ENCODE measurements at regions not wholly inside any gene's neighbourhood (a gene's known extent, or its start where the extent isn't known, plus 50 kb on each side); places are given as distances from the start of the nearest gene placed in this dataset.

DNA sequence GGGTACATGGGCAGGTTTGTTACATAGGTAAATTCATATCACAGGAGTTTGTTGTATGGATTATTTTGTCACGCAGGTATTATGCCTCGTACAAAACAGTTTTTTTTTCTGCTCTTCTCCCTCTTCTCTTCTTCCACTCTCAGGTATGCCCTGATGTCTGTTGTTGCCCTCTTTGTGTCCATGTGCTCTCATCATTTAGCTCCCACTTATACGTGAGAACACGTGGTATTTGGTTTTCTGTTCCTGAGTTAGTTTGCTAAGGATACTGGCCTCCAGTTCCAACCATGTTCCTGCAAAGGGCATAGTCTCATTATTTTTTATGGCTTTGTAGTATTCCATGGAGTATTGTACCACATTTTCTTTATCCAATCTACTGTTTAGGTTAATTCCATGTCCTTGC, 65.7 kb downstream of the UNC5CL start:
- ChIA-PET CTCF (interaction anchor here (1.6 kb wide), 1 partner anchor 21 kb away, joined by 3 read pairs; no protein-coding TSS in a partner anchor), POLR2A (no interaction called here)
- no peaks in the 10 kb centered on the region for H3K36me3 Mint-ChIP-seq (ENCODE audit: low read depth)
- no peak overlapping the region for H3K4me3 Mint-ChIP-seq
- H3K27me3 Mint-ChIP-seq: peaks cover 62% of the 10 kb centered on the region
- no peak for DNase-seq
- peaks cover 8% of the 10 kb centered on the region for H3K9me3 Mint-ChIP-seq
- no peaks in the 10 kb centered on the region for H3K4me1 Mint-ChIP-seq
- no peak overlapping the region for H3K27ac Mint-ChIP-seq

DNA sequence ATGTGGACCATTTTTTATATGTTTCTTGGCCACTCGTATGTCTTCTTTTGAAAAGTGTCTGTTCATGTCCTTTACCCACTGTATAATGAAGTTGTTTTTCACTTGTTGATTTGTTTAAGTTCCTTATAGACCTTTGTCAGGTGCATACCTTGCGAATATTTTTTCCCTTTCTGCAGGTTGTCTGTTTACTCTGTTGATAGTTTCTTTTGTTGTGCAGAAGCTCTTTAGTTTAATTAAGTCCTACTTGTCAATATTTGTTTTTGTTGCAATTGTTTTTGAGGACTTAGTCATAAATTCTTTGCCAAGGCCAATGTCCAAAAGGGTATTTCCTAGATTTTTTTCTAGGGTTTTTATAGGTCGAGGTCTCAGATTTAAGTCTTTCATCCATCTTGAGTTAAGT, 66.2 kb downstream of the UNC5CL start:
- no peak for DNase-seq
- Mint-ChIP-seq H3K4me3 (no peak overlapping the region), H3K27me3 (peaks cover 57% of the 10 kb centered on the region), H3K4me1 (no peaks in the 10 kb centered on the region), H3K36me3 (ENCODE audit: low read depth) (no peaks in the 10 kb centered on the region), H3K9me3 (peaks cover 8% of the 10 kb centered on the region), H3K27ac (no peak overlapping the region)
- ChIA-PET CTCF (interaction anchor here (1.6 kb wide), 1 partner anchor 21 kb away, joined by 3 read pairs; no protein-coding TSS in a partner anchor), POLR2A (no interaction called here)

DNA sequence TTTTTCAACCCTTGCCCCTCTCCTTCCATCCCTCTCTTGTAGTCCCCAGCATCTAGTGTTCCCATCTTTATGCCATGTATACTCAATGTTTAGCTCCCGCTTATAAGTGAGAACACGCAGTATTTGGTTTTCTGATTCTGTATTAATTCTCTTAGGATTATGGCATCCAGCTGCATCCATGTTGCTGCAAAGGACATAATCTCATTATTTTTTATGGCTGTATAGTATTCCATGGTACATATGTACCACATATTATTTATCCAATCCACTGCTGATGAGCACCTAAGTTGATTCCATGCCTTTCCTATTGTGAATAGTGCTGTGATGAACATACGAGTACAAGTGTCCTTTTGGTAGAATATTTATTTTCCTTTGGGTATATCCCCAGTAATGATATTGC, 66.8 kb downstream of the UNC5CL start:
- Mint-ChIP-seq H3K27me3 (peaks cover 50% of the 10 kb centered on the region), H3K4me3 (no peak overlapping the region), H3K36me3 (ENCODE audit: low read depth) (no peaks in the 10 kb centered on the region), H3K9me3 (peaks cover 8% of the 10 kb centered on the region), H3K4me1 (no peaks in the 10 kb centered on the region), H3K27ac (no peak overlapping the region)
- CTCF ChIA-PET: interaction anchor here (1.0 to 1.6 kb wide), 2 partner anchors 22 to 55 kb away, joined by 3 to 4 read pairs; no protein-coding TSS in a partner anchor
- POLR2A ChIA-PET: no interaction called here
- DNase-seq: no peak

DNA sequence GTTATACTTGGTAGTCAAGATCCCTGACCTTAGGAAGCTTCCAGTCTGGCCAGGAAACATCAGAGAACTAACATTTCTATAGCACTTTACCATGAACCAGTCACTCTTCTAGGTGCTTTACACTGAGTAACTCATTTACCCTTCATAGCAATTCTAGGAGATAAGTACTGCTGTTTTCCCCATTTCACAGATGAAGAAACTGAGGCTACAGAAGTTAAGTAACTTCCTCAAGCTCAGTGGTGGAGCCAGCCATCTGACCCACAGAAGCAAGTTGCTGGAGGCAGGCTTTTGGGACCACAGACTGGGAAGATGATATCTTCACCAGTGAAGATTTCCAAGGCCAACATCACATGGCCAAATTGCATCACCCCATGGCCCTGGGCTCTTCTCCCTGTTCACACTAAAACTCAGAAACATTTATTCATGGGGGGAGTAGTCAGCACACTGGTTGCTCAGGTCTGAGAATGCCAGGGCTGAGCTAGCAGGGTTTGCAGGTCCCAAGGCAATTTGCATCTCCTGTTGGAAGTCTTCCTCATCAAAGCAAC, 70.3 kb downstream of the UNC5CL start:
- ChIA-PET CTCF (interaction anchor here (1.1 kb wide), 1 partner anchor 25 kb away, joined by 3 read pairs; no protein-coding TSS in a partner anchor), POLR2A (no interaction called here)
- Mint-ChIP-seq H3K27ac (no peak overlapping the region), H3K36me3 (ENCODE audit: low read depth) (no peaks in the 10 kb centered on the region), H3K4me3 (no peak overlapping the region), H3K9me3 (peaks cover 8% of the 10 kb centered on the region), H3K4me1 (no peaks in the 10 kb centered on the region), H3K27me3 (peaks cover 17% of the 10 kb centered on the region)
- DNase-seq: no peak

DNA sequence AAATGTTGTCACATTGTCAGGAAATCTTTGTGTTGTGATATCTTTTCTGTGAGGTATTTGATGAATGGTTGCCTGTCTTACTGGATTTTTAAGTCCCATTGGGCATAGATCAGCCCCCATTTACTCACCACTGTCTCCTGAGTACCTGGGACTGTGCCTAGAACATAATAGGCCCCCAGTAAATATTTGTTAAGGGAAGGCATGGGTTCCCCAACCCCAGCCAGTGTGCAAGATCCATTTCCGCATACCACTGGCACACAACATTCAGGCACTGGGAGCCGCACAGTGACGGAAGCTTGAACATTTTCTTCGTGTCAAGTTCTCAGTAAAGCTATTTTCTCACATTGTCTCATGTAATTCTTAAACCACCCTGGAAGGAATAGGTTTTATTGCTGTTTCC, 72.2 kb downstream of the UNC5CL start:
- Mint-ChIP-seq H3K27me3 (peaks cover 8% of the 10 kb centered on the region), H3K9me3 (no peaks in the 10 kb centered on the region), H3K4me3 (no peak overlapping the region), H3K4me1 (peaks cover 12% of the 10 kb centered on the region), H3K36me3 (ENCODE audit: low read depth) (no peaks in the 10 kb centered on the region), H3K27ac (no peak overlapping the region)
- CTCF ChIA-PET: no interaction called here
- no peak for DNase-seq
- POLR2A ChIA-PET: no interaction called here

DNA sequence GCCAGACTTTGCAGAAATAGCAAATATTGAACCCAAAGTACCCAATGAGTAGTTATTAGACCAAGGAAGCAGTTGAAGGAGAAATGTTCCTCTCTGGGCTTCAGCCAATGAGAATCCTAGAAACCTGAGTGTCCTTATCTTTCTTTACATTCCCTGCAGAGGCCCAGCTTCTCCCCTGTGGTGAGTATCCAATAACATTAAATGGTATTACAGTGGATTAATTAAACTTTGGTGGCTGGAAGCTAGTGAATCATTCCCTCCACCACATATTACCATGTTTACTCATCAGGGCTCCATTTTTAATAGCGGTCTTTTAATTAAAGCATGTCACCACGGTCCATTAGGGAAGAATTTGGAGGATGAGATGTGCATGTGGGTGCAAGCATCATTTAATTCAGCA, 74.0 kb downstream of the UNC5CL start:
- Mint-ChIP-seq H3K36me3 (ENCODE audit: low read depth) (no peaks in the 10 kb centered on the region), H3K4me3 (no peak overlapping the region), H3K27me3 (peaks cover 3% of the 10 kb centered on the region), H3K27ac (no peak overlapping the region), H3K4me1 (peaks cover 23% of the 10 kb centered on the region), H3K9me3 (no peaks in the 10 kb centered on the region)
- ChIA-PET CTCF (no interaction called here), POLR2A (no interaction called here)
- no peak for DNase-seq

DNA sequence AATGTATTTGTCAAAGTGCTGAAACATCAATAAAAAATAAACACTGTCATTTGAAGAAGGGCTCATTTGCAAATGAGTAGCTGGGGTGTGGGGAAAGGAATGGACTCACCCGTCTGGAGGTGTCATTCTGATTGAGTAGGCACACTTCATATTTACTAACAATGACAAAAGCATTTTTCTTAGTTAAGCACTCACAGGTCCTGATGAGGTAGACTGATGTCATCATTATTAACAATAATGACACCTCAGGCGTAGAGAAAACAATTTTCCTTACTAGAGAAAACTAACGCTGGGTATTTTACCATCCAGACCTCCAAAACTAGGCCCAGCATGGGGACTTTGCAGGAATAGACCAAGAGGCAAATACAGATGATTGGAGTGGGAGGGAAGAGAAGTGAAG, 76.0 kb downstream of the UNC5CL start:
- H3K36me3 Mint-ChIP-seq (ENCODE audit: low read depth): no peaks in the 10 kb centered on the region
- no peaks in the 10 kb centered on the region for H3K27me3 Mint-ChIP-seq
- H3K4me3 Mint-ChIP-seq: no peak overlapping the region
- no peak for DNase-seq
- H3K9me3 Mint-ChIP-seq: no peaks in the 10 kb centered on the region
- CTCF ChIA-PET: interaction anchor here (1.0 kb wide), 1 partner anchor 65 kb away, joined by 4 read pairs; no protein-coding TSS in a partner anchor
- H3K27ac Mint-ChIP-seq: peak overlapping the region; percentile 7
- peaks cover 23% of the 10 kb centered on the region for H3K4me1 Mint-ChIP-seq
- POLR2A ChIA-PET: no interaction called here

DNA sequence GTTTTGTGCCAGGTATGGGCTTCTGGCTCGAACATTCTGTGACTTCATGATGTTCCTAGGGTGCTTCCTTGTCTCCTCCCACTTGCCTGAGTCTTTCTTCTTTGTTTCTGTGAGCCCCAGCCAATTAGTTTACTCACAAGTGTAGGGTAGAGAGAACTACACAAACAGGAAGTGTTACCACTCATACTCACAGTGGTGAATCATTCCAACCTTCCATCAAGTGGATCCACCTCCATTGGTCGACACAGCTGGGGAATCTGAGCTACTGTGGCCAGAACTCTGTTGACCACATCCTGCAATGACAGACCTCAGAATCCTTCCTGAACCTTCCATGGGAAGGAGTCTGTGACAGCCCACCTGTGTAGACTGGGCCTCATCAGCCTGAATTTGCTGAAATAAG, 76.8 kb downstream of the UNC5CL start:
- CTCF ChIA-PET: interaction anchor here (1.0 kb wide), 1 partner anchor 66 kb away, joined by 4 read pairs; no protein-coding TSS in a partner anchor
- no peak overlapping the region for H3K4me3 Mint-ChIP-seq

DNA sequence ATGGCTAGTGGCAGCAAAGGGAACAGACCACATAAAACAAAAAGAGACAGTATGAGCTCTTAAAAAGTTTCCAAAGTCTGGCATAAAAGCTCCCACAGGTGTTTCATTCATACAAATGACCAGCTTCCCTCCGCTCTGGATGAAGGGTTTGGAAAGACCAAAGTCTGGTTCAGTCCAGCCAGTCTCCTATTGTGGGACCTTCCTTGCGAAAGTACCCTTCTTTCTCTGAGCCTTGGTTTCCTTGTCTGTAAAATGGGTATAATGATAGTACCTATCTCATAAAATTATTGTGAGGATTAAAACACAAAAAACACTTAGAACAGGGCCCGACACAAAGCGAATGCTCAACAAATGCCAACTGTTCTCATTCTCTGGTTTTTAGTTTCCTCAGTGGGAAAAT, 77.2 kb downstream of the UNC5CL start:
- no peak for DNase-seq
- H3K36me3 Mint-ChIP-seq (ENCODE audit: low read depth): no peaks in the 10 kb centered on the region
- H3K9me3 Mint-ChIP-seq: no peaks in the 10 kb centered on the region
- H3K27ac Mint-ChIP-seq: peak overlapping the region; percentile 73
- ChIA-PET CTCF (interaction anchor here (1.4 to 1.5 kb wide), 2 partner anchors 10 to 66 kb away, joined by 5 to 6 read pairs; no protein-coding TSS in a partner anchor), POLR2A (no interaction called here)
- H3K4me1 Mint-ChIP-seq: peaks cover 23% of the 10 kb centered on the region
- no peak overlapping the region for H3K4me3 Mint-ChIP-seq
- no peaks in the 10 kb centered on the region for H3K27me3 Mint-ChIP-seq

More for the DNA sequence above, 76.8 kb downstream of the UNC5CL start:
- DNase-seq: peak; percentile 30
- Mint-ChIP-seq H3K27ac (peak overlapping the region; percentile 73), H3K36me3 (ENCODE audit: low read depth) (no peaks in the 10 kb centered on the region), H3K9me3 (no peaks in the 10 kb centered on the region), H3K4me1 (peaks cover 23% of the 10 kb centered on the region), H3K27me3 (no peaks in the 10 kb centered on the region)
- POLR2A ChIA-PET: no interaction called here

DNA sequence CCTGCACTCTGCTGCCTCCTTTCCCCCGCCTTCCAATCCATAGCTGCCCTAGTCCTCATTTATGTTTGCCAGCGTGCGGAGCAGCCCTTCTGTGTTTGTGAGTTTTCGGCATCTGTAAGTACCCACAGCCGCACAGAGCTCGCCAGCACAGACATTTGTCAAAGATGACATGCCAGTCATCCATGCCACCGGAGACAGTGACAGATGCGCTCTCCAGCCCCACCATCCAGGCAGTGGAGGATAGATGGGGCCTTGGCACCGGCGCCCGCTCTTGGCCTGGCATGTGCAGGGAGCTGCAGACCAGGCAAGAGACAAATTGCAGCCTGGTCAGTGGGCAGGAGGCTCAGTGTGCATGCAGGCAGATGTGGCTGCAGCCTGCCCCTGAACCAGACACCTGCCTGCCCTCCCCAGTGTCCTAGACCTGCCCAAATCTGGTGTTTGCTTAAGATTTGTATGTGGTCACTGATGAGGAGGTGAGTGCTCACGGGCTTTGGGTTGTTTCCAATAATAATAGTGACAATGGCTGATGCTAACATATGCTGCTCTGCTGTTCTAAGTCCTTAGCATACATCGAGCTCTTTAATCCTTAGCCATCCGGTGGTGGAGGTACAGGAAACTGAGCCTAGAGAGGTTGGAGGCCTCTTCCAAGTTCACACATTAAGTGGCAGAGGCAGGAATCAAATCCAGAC, 78.1 kb downstream of the UNC5CL start:
- POLR2A ChIA-PET: no interaction called here
- CTCF ChIA-PET: interaction anchor here (1.4 to 1.5 kb wide), 2 partner anchors 9 to 67 kb away, joined by 5 to 6 read pairs; no protein-coding TSS in a partner anchor
- no peaks in the 10 kb centered on the region for H3K9me3 Mint-ChIP-seq
- DNase-seq: no peak
- no peak overlapping the region for H3K27ac Mint-ChIP-seq
- peaks cover 23% of the 10 kb centered on the region for H3K4me1 Mint-ChIP-seq
- H3K4me3 Mint-ChIP-seq: no peak overlapping the region
- no peaks in the 10 kb centered on the region for H3K36me3 Mint-ChIP-seq (ENCODE audit: low read depth)
- H3K27me3 Mint-ChIP-seq: peaks cover 6% of the 10 kb centered on the region

DNA sequence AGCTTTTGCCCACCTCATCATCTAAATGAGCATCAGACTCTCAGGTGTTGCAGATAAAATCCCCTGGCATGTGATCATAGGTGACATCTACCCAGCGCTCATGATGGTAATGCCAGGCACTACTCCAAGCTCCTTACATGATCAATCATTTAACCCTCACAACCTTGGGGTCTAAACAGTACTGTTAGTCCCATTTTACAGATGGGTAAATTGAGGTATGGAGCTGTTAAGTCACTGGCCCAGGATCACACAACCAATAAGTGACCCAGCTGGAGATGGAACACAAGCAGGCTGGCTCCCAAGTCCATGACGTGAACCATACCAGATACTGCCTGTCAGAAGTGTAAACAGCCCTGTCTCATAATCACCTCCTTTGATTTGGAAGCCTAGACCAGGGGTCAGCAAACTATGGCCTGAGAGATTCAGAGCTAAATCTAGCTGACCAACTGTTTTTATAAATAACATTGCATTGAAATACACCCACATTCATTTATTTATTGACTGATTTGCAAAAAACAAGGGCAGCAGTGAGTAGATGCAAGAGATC, 79.2 kb downstream of the UNC5CL start:
- H3K27ac Mint-ChIP-seq: no peak overlapping the region
- CTCF ChIA-PET: no interaction called here

DNA sequence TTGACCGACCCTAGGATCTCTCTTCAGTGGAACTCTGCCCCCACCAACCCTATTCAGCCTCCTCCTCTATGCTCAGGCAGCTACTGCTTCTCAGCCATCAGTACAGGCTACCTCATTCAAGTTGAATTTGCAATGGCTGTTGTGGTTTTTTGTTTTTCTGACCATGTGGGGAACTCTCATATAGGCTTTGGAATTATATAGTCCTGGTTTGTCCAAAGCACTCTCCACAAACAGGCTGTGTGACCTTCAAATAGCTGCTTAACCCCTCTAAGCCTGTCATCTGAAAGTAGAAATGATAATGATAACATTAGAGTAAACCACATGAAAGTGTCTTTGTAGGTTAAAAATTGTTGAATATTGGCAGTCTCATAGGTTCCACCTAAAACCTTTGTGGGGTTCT, 80.3 kb downstream of the UNC5CL start:
- no peak overlapping the region for H3K27ac Mint-ChIP-seq
- ChIA-PET CTCF (interaction anchor here (0.7 kb wide), 1 partner anchor 10 kb away, joined by 3 read pairs; no protein-coding TSS in a partner anchor), POLR2A (no interaction called here)
- H3K4me1 Mint-ChIP-seq: peaks cover 23% of the 10 kb centered on the region
- no peaks in the 10 kb centered on the region for H3K36me3 Mint-ChIP-seq (ENCODE audit: low read depth)
- DNase-seq: no peak
- no peak overlapping the region for H3K4me3 Mint-ChIP-seq
- peaks cover 9% of the 10 kb centered on the region for H3K27me3 Mint-ChIP-seq
- no peaks in the 10 kb centered on the region for H3K9me3 Mint-ChIP-seq

More for the DNA sequence above, 79.2 kb downstream of the UNC5CL start:
- peaks cover 9% of the 10 kb centered on the region for H3K27me3 Mint-ChIP-seq
- DNase-seq: no peak
- no peak overlapping the region for H3K4me3 Mint-ChIP-seq
- no peaks in the 10 kb centered on the region for H3K36me3 Mint-ChIP-seq (ENCODE audit: low read depth)
- POLR2A ChIA-PET: interaction anchor here (0.7 kb wide), 1 partner anchor 12 kb away, joined by 3 read pairs; no protein-coding TSS in a partner anchor
- peaks cover 23% of the 10 kb centered on the region for H3K4me1 Mint-ChIP-seq
- H3K9me3 Mint-ChIP-seq: no peaks in the 10 kb centered on the region
